OCI-LY7 (cell line): ENCODE measurements at regions not wholly inside any gene's neighbourhood (a gene's known extent, or its start where the extent isn't known, plus 50 kb on each side); places are given as distances from the start of the nearest gene placed in this dataset.

Source experiments
- CTCF ChIP-seq: fragments of 200-600 bp; sonication (generic); conservative IDR thresholded peaks from 2 replicates; pipeline ENCODE4 v1.5.1; 2014; ENCODE audit warnings: mild to moderate bottlenecking, antibody characterized with exemption, low read length, moderate library complexity, mixed read lengths
- EZH2phosphoT487 ChIP-seq: fragments of 200-600 bp; sonication (generic); IDR thresholded peaks from 2 replicates; pipeline ENCODE4 v1.6.1; 2018; ENCODE audit warnings: low read depth, borderline replicate concordance, mild to moderate bottlenecking, mixed run types, antibody characterized with exemption, low read length, moderate library complexity, mixed read lengths

GRCh38 chr20:50332491-50332980, 141.9 kb downstream of the CEBPB start:
- TF ChIP-seq CTCF (no peak), EZH2phosphoT487 (no peak)
